ENCODE measurements at regions not wholly inside any gene's neighbourhood (a gene's known extent, or its start where the extent isn't known, plus 50 kb on each side); places are given as distances from the start of the nearest gene placed in this dataset. TPM values are rescaled to one million over a fixed set of nuclear protein-coding genes. Genes with fewer than 3 reads are reported as not detected.

Small RNAs in the stretch of these regions (microRNA-seq; reads per million reads assigned to microRNA genes)
- gene MIR548AB: not detected
